ENCODE measurements at regions not wholly inside any gene's neighbourhood (a gene's known extent, or its start where the extent isn't known, plus 50 kb on each side); places are given as distances from the start of the nearest gene placed in this dataset.

- Histone ChIP-seq H3K79me2 (ENCODE audit: insufficient read depth, low read length) (no peaks in the 10 kb centered on the region), H3K4me2 (ENCODE audit: low read length) (no peak overlapping the region), H3K36me3 (ENCODE audit: control insufficient read depth in 1 of 2, insufficient read depth in 2 of 2, low read length in 2 of 2) (no peaks in the 10 kb centered on the region), H3K9me2 (ENCODE audit: insufficient read depth) (no peaks in the 10 kb centered on the region), H4K20me1 (ENCODE audit: insufficient read depth) (no peaks in the 10 kb centered on the region), H2AFZ (ENCODE audit: low read depth, low read length, poor library complexity, severe bottlenecking) (no peak overlapping the region), H3K27me3 (ENCODE audit: insufficient read depth, low read length) (peaks cover 8% of the 10 kb centered on the region; the same call in 1 of the 2 replicates), H3K9me3 (ENCODE audit: control insufficient read depth in 1 of 2, insufficient read depth in 1 of 2, low read depth in 1 of 2, low read length in 2 of 2) (no peaks in the 10 kb centered on the region), H3K4me3 (replicated peaks in 1 of 2; ENCODE audit: low read depth in 1 of 2, low read length in 2 of 2) (no peak overlapping the region), H3K4me1 (ENCODE audit: control insufficient read depth in 1 of 2, insufficient read depth in 2 of 2, low read length in 2 of 2) (peaks cover 0 to 3% of the 10 kb centered on the region in 2 experiments; a peak in 1 of 4 replicates), H3K27ac (ENCODE audit: low read depth, low read length) (no peak overlapping the region), H3K9ac (ENCODE audit: low read length) (no peak overlapping the region)
- POLR2A ChIA-PET = no interaction called here
- CTCF ChIA-PET = no interaction called here
- RAD21 ChIA-PET (ENCODE audit: low non-redundant PET in 1 of 2, low total read pairs in 2 of 2, uncharacterized antibody in 2 of 2, unreplicated experiment in 2 of 2) = no interaction called here
- no peak for ATAC-seq
- intact Hi-C loops (cut with micrococcal nuclease) = no loop called here
- TF ChIP-seq POLR2AphosphoS5 (IDR thresholded peaks at IDR 0.05; ENCODE audit: low read depth, low read length) (no peak), EZH2phosphoT487 (IDR thresholded peaks at IDR 0.05; ENCODE audit: borderline replicate concordance) (no peak), SRF (IDR thresholded peaks at IDR 0.05; ENCODE audit: low read depth) (no peak), POLR2A (IDR thresholded peaks at IDR 0.05; ENCODE audit: borderline replicate concordance, extremely low read depth, insufficient read depth, insufficient read length) (no peak), TCF7L2 (IDR thresholded peaks at IDR 0.05; ENCODE audit: borderline replicate concordance, extremely low read depth, insufficient read depth, insufficient read length) (no peak), RAD21 (IDR thresholded peaks at IDR 0.05; ENCODE audit: low read depth) (no peak), CBX3 (IDR thresholded peaks at IDR 0.05; ENCODE audit: low read depth) (no peak), EGR1 (IDR thresholded peaks at IDR 0.05; ENCODE audit: low read depth) (no peak), SP1 (IDR thresholded peaks at IDR 0.05; ENCODE audit: low read depth) (no peak), YY1 (IDR thresholded peaks at IDR 0.05; ENCODE audit: extremely low read depth, insufficient replicate concordance, low read depth, low read length) (no peak), ZFX (IDR thresholded peaks at IDR 0.05) (no peak)
- TF ChIP-seq, protein P1, sequence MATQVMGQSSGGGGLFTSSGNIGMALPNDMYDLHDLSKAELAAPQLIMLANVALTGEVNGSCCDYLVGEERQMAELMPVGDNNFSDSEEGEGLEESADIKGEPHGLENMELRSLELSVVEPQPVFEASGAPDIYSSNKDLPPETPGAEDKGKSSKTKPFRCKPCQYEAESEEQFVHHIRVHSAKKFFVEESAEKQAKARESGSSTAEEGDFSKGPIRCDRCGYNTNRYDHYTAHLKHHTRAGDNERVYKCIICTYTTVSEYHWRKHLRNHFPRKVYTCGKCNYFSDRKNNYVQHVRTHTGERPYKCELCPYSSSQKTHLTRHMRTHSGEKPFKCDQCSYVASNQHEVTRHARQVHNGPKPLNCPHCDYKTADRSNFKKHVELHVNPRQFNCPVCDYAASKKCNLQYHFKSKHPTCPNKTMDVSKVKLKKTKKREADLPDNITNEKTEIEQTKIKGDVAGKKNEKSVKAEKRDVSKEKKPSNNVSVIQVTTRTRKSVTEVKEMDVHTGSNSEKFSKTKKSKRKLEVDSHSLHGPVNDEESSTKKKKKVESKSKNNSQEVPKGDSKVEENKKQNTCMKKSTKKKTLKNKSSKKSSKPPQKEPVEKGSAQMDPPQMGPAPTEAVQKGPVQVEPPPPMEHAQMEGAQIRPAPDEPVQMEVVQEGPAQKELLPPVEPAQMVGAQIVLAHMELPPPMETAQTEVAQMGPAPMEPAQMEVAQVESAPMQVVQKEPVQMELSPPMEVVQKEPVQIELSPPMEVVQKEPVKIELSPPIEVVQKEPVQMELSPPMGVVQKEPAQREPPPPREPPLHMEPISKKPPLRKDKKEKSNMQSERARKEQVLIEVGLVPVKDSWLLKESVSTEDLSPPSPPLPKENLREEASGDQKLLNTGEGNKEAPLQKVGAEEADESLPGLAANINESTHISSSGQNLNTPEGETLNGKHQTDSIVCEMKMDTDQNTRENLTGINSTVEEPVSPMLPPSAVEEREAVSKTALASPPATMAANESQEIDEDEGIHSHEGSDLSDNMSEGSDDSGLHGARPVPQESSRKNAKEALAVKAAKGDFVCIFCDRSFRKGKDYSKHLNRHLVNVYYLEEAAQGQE (IDR thresholded peaks at IDR 0.05; ENCODE audit: low read depth) = no peak
- TF ChIP-seq, protein P2, sequence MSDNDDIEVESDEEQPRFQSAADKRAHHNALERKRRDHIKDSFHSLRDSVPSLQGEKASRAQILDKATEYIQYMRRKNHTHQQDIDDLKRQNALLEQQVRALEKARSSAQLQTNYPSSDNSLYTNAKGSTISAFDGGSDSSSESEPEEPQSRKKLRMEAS (IDR thresholded peaks at IDR 0.05) = no peak
- TF ChIP-seq, protein P3, sequence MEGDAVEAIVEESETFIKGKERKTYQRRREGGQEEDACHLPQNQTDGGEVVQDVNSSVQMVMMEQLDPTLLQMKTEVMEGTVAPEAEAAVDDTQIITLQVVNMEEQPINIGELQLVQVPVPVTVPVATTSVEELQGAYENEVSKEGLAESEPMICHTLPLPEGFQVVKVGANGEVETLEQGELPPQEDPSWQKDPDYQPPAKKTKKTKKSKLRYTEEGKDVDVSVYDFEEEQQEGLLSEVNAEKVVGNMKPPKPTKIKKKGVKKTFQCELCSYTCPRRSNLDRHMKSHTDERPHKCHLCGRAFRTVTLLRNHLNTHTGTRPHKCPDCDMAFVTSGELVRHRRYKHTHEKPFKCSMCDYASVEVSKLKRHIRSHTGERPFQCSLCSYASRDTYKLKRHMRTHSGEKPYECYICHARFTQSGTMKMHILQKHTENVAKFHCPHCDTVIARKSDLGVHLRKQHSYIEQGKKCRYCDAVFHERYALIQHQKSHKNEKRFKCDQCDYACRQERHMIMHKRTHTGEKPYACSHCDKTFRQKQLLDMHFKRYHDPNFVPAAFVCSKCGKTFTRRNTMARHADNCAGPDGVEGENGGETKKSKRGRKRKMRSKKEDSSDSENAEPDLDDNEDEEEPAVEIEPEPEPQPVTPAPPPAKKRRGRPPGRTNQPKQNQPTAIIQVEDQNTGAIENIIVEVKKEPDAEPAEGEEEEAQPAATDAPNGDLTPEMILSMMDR (IDR thresholded peaks at IDR 0.05 in 2 of 3, conservative IDR thresholded peaks at IDR 0.05 in 1 of 3; ENCODE audit: borderline replicate concordance in 1 of 3, insufficient read depth in 1 of 3, low read depth in 2 of 3, low read length in 2 of 3) = no peak
- no TSS peak for BruUV-seq (replicated peaks)
- DNase-seq (ENCODE audit: low read depth, low spot score) = no peak
Observed at GRCh38 chr10:113359655-113360054, 193.2 kb upstream of the HABP2 start.
